ENCODE measurements at regions not wholly inside any gene's neighbourhood (a gene's known extent, or its start where the extent isn't known, plus 50 kb on each side); places are given as distances from the start of the nearest gene placed in this dataset.

DNA sequence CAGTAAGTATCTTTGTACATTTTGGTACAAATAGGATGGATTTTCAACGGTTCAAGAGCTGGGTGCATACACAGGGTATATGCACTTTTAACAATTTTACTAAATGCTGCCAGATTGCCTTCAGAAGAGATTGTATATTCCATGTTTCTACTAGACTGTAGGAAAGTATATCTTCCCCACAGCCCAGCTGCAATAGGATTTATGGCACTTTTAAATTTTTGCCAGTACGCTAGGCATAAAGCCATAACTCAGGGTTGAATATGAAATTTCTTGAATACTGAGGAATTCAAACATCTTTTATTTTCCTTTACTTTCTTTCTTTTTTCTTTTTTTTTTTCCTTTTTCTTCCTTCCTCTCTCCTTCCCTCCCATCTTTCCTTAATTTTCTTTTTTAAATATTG, 78.7 kb upstream of the SULF2 start:
- TF ChIP-seq, protein P1, sequence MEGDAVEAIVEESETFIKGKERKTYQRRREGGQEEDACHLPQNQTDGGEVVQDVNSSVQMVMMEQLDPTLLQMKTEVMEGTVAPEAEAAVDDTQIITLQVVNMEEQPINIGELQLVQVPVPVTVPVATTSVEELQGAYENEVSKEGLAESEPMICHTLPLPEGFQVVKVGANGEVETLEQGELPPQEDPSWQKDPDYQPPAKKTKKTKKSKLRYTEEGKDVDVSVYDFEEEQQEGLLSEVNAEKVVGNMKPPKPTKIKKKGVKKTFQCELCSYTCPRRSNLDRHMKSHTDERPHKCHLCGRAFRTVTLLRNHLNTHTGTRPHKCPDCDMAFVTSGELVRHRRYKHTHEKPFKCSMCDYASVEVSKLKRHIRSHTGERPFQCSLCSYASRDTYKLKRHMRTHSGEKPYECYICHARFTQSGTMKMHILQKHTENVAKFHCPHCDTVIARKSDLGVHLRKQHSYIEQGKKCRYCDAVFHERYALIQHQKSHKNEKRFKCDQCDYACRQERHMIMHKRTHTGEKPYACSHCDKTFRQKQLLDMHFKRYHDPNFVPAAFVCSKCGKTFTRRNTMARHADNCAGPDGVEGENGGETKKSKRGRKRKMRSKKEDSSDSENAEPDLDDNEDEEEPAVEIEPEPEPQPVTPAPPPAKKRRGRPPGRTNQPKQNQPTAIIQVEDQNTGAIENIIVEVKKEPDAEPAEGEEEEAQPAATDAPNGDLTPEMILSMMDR (IDR thresholded peaks at IDR 0.05) = no peak
- CTCF ChIA-PET = no interaction called here
- ATAC-seq = no peak
- no peak for DNase-seq
- intact Hi-C loops (cut with micrococcal nuclease) = no loop called here
- Mint-ChIP-seq H3K27me3 (peaks cover 5% of the 10 kb centered on the region), H3K36me3 (ENCODE audit: low read depth) (no peaks in the 10 kb centered on the region), H3K9me3 (no peaks in the 10 kb centered on the region), H3K27ac (no peak overlapping the region), H3K4me1 (ENCODE audit: low read depth) (no peaks in the 10 kb centered on the region), H3K4me3 (no peak overlapping the region)
- POLR2A ChIA-PET = no interaction called here

GRCh38 chr20:47863315-47863965, 78.2 kb upstream of the SULF2 start:
- Mint-ChIP-seq H3K27me3 (peaks cover 5% of the 10 kb centered on the region), H3K4me3 (no peak overlapping the region), H3K36me3 (ENCODE audit: low read depth) (no peaks in the 10 kb centered on the region), H3K4me1 (ENCODE audit: low read depth) (no peaks in the 10 kb centered on the region), H3K9me3 (no peaks in the 10 kb centered on the region), H3K27ac (no peak overlapping the region)
- ATAC-seq = no peak
- TF ChIP-seq, protein P1 (IDR thresholded peaks at IDR 0.05) = no peak
- ChIA-PET POLR2A (no interaction called here), CTCF (no interaction called here)
- DNase-seq = no peak
- intact Hi-C loops (cut with micrococcal nuclease) = no loop called here

DNA sequence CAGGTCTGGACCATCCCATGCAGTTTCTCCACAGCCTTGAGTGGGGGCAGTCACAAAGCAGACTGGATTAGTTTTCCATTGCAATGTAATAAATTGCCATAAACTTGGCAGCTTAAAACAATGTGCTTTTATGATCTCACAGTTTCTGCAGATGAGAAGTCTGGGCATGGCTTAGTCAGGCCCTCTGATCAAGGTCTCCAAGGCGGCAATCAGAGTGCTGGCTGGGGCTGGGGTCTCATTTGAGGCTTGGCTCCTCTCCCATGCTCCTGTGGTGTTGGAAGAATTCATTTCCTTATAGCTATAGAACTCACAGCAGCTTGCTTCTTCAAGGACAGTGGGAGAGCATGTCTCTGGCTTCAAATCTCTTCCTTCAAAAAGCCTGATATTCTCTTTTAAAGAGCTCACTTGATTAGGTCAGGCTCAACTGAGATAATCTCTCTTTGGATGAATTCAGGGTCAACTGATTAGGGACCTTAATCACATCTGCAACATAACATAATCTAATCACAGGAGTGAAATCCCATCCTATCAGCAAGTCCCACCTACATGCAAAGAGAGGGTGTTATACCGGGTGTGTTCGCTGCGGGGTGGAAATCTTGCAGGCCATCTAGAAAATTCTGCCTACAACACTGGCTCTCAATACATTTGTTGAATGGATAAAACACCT, 77.4 kb upstream of the SULF2 start:
- intact Hi-C loops (cut with micrococcal nuclease) = no loop called here
- CTCF ChIA-PET = interaction anchor here (0.8 kb wide), 1 partner anchor 65 kb away, joined by 3 read pairs; no protein-coding TSS in a partner anchor

DNA sequence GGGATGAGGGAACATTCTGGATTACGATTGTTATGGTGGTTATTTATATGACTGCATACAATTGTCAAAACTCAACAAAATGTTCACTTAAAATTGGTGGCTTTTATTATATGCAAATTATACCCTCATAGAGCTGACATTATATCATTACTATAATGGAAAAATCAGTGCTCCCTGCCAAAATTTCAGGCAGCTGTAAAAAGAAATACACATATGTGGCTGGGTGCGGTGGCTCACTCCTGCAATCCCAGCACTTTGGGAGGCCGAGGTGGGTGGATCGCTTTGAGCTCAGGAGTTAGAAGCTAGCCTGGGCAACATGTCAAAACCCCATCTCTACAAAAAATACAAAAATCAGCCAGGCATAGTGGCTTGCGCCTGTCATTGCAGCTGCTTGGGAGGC, 75.8 kb upstream of the SULF2 start:
- Mint-ChIP-seq H3K36me3 (ENCODE audit: low read depth) (no peaks in the 10 kb centered on the region), H3K4me1 (ENCODE audit: low read depth) (no peaks in the 10 kb centered on the region), H3K9me3 (no peaks in the 10 kb centered on the region), H3K4me3 (no peak overlapping the region), H3K27me3 (peaks cover 6% of the 10 kb centered on the region), H3K27ac (no peak overlapping the region)
- TF ChIP-seq, protein P1 (IDR thresholded peaks at IDR 0.05) = no peak
- DNase-seq (no peak), ATAC-seq (no peak)
- intact Hi-C loops (cut with micrococcal nuclease) = no loop called here
- ChIA-PET POLR2A (no interaction called here), CTCF (no interaction called here)

More for the DNA sequence above, 77.4 kb upstream of the SULF2 start:
- ATAC-seq (no peak), DNase-seq (no peak)
- Mint-ChIP-seq H3K27ac (no peak overlapping the region), H3K4me3 (no peak overlapping the region), H3K9me3 (no peaks in the 10 kb centered on the region), H3K4me1 (ENCODE audit: low read depth) (no peaks in the 10 kb centered on the region), H3K36me3 (ENCODE audit: low read depth) (no peaks in the 10 kb centered on the region), H3K27me3 (peaks cover 5% of the 10 kb centered on the region)
- POLR2A ChIA-PET = no interaction called here
- TF ChIP-seq, protein P1 (IDR thresholded peaks at IDR 0.05) = no peak

DNA sequence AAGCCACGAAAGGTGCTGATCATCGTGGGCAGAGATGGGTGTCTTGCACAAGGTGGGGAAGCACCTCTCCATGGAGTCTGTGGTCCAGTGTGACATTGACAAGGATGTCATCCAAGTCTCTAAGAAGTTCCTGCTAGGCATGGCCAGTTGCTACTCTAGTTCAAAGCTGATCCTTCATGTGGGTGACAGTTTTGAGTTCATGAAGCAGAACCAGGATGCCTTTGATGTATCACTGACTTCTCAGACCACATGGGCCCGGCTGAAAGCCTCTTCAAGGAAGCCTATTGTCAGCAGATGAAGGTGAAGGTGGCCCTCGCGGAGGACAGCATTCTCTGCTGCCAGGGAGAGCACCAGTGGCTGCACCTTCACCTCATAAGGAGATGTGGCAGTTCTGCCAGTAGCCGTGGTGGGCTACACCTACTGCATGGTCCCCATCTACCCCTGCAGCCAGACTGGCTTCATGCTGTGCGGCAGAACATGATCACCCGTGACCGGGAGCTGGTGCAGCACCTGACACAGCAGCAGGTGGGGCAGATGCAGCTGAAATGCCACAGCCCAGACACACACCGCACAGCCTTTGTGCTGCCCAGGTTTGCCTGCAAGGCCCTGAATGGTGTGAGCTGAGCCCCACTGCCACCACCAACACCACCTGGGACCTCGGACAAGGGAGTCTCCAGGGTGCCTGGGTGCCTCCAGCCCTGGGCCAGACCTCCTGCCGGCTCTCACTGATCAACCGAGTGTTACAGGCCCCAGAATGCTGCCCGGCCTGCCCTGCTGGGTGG, 75.0 kb upstream of the SULF2 start:
- H3K9me3 Mint-ChIP-seq = no peaks in the 10 kb centered on the region
- CTCF ChIA-PET = no interaction called here
- ATAC-seq = no peak

More for the DNA sequence above, 75.0 kb upstream of the SULF2 start:
- no peaks in the 10 kb centered on the region for H3K36me3 Mint-ChIP-seq (ENCODE audit: low read depth)
- intact Hi-C loops (cut with micrococcal nuclease) = no loop called here
- DNase-seq = no peak
- no peak overlapping the region for H3K27ac Mint-ChIP-seq
- peaks cover 4% of the 10 kb centered on the region for H3K27me3 Mint-ChIP-seq
- TF ChIP-seq, protein P1 (IDR thresholded peaks at IDR 0.05) = no peak
- no peak overlapping the region for H3K4me3 Mint-ChIP-seq
- H3K4me1 Mint-ChIP-seq (ENCODE audit: low read depth) = no peaks in the 10 kb centered on the region
- POLR2A ChIA-PET = no interaction called here
